ENCODE measurements at regions not wholly inside any gene's neighbourhood (a gene's known extent, or its start where the extent isn't known, plus 50 kb on each side); places are given as distances from the start of the nearest gene placed in this dataset.

GRCh38 chr4:52256522-52256921 lies 205.4 kb downstream of the SPATA18 start:
- DNase-seq = no peak
- in situ Hi-C loops (cut with MboI; ENCODE audit: low sequenced_read_pairs) = no loop called here
- no peaks in the 10 kb centered on the region; the same call in 1 of the 2 replicates for H3K27me3 ChIP-seq (ENCODE audit: control insufficient read depth, insufficient read depth, low read length)
- H4K8ac ChIP-seq (ENCODE audit: low read depth in 2 of 2, low read length in 2 of 2) = no peak overlapping the region
- H3K23ac ChIP-seq (ENCODE audit: low read depth, low read length) = no peak overlapping the region
- no peak overlapping the region for H3K4me2 ChIP-seq (ENCODE audit: low read depth, low read length)
- ATAC-seq (ENCODE audit: low read depth) = no peak
- H4K91ac ChIP-seq (ENCODE audit: insufficient read depth, low read depth, low read length) = no peak overlapping the region
- no peak overlapping the region for H2AFZ ChIP-seq (replicated peaks; ENCODE audit: low read length, poor library complexity)
- intact Hi-C loops (cut with micrococcal nuclease) = loop anchor here (10.0 kb wide), 1 partner anchor 58 kb away; no protein-coding TSS in a partner anchor
- H4K20me1 ChIP-seq (ENCODE audit: insufficient read depth, low read length) = no peaks in the 10 kb centered on the region
- H3K4ac ChIP-seq (ENCODE audit: low read depth, low read length) = no peak overlapping the region
- H3K36me3 ChIP-seq (ENCODE audit: control insufficient read depth, insufficient read depth, low read length) = no peaks in the 10 kb centered on the region
- H3K9me1 ChIP-seq (ENCODE audit: insufficient read depth, low read length) = no peaks in the 10 kb centered on the region
- no peak overlapping the region for H2BK120ac ChIP-seq (ENCODE audit: low read depth, low read length)
- no peak overlapping the region for H3K9ac ChIP-seq (ENCODE audit: low read depth, low read length)
- POLR2A ChIA-PET (ENCODE audit: unreplicated experiment) = no interaction called here
- WGBS, 2 experiments (ENCODE audit: extremely low coverage in 2 of 2, insufficient read length in 1 of 2) = no CpG with 5 or more reads among the region's 2 CpGs
- TF ChIP-seq BHLHE40 (IDR thresholded peaks at IDR 0.05; ENCODE audit: low read depth, low read length) (no peak), MAZ (IDR thresholded peaks at IDR 0.05; ENCODE audit: borderline replicate concordance, low read depth, low read length) (no peak), RCOR1 (IDR thresholded peaks at IDR 0.05; ENCODE audit: insufficient replicate concordance, low read length) (no peak), USF2 (IDR thresholded peaks at IDR 0.05; ENCODE audit: low read depth, low read length) (no peak), SMC3 (IDR thresholded peaks at IDR 0.05; ENCODE audit: low read depth, low read length) (no peak), RAD21 (IDR thresholded peaks at IDR 0.05; ENCODE audit: low read length) (no peak), CHD1 (IDR thresholded peaks at IDR 0.05; ENCODE audit: low read depth, low read length) (no peak), CTCF (conservative IDR thresholded peaks at IDR 0.05; ENCODE audit: low read depth, low read length) (no peak), MAFK (IDR thresholded peaks at IDR 0.05; ENCODE audit: low read depth, low read length) (no peak), MXI1 (IDR thresholded peaks at IDR 0.05; ENCODE audit: borderline replicate concordance, low read depth, low read length) (no peak), POLR2A (IDR thresholded peaks at IDR 0.05; ENCODE audit: low read depth, low read length) (no peak), FOS (IDR thresholded peaks at IDR 0.05; ENCODE audit: low read depth, low read length) (no peak), RFX5 (IDR thresholded peaks at IDR 0.05; ENCODE audit: low read depth, low read length) (no peak), NFE2L2 (IDR thresholded peaks at IDR 0.05; ENCODE audit: low read depth, low read length) (no peak), CEBPB (IDR thresholded peaks at IDR 0.05; ENCODE audit: low read depth, low read length) (no peak)
- TF ChIP-seq, protein P1, sequence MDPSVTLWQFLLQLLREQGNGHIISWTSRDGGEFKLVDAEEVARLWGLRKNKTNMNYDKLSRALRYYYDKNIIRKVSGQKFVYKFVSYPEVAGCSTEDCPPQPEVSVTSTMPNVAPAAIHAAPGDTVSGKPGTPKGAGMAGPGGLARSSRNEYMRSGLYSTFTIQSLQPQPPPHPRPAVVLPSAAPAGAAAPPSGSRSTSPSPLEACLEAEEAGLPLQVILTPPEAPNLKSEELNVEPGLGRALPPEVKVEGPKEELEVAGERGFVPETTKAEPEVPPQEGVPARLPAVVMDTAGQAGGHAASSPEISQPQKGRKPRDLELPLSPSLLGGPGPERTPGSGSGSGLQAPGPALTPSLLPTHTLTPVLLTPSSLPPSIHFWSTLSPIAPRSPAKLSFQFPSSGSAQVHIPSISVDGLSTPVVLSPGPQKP (IDR thresholded peaks at IDR 0.05; ENCODE audit: borderline replicate concordance, low read depth, low read length) = no peak
- no peak overlapping the region for H2BK15ac ChIP-seq (ENCODE audit: low read depth, low read length)
- no TSS peak for BruUV-seq (replicated peaks)
- H3K56ac ChIP-seq (ENCODE audit: extremely low read depth, insufficient read depth, low read length) = no peak overlapping the region
- no peak overlapping the region for H3K4me3 ChIP-seq (ENCODE audit: insufficient read depth, low read depth, low read length)
- no peak overlapping the region for H3K27ac ChIP-seq (ENCODE audit: insufficient read depth, low read length)
- no peak overlapping the region for H2AK5ac ChIP-seq (ENCODE audit: low read depth, low read length)
- H3K14ac ChIP-seq (replicated peaks; ENCODE audit: low read depth, low read length) = no peak overlapping the region
- CTCF ChIA-PET = no interaction called here
- no peak overlapping the region for H4K5ac ChIP-seq (ENCODE audit: low read depth, low read length)
- H3K79me1 ChIP-seq (ENCODE audit: low read depth in 1 of 2, low read length in 2 of 2) = no peaks in the 10 kb centered on the region
- dilution Hi-C loops (cut with HindIII; ENCODE audit: low sequenced_read_pairs, unreplicated experiment) = no loop called here
- H2BK20ac ChIP-seq (ENCODE audit: low read depth, low read length) = no peak overlapping the region
- no peak overlapping the region for H3K18ac ChIP-seq (ENCODE audit: low read depth, low read length)
- no peak overlapping the region for H2AK9ac ChIP-seq (replicated peaks; ENCODE audit: low read depth, low read length, poor library complexity)
- H2BK5ac ChIP-seq (ENCODE audit: low read depth, low read length, poor library complexity, severe bottlenecking) = no peak overlapping the region
- H3K4me1 ChIP-seq (ENCODE audit: control insufficient read depth, insufficient read depth, low read length) = no peaks in the 10 kb centered on the region
- no peaks in the 10 kb centered on the region for H3K9me3 ChIP-seq (ENCODE audit: control insufficient read depth, insufficient read depth, low read length)
